ENCODE measurements at regions not wholly inside any gene's neighbourhood (a gene's known extent, or its start where the extent isn't known, plus 50 kb on each side); places are given as distances from the start of the nearest gene placed in this dataset.

DNA sequence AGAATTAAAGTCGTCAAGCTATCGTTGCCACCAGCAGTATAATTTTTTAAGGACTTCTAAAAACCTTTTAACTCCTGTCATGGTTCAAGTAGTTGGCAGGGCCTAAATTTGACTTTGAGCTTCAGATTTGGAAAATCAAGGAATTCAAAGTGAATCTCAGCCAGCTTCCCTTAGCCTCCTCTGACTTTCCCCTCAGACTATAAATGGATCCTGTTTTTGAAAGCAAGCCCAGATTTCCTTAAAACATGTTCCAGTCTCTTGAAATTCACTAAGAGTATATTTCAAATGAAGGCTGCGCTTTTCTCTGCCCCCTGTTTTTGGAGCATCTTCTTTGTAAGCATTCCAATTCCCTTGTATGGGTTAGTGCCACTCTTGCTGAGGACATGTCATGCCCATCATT lies 101.8 kb upstream of the CDH8 start:
- TF ChIP-seq CTCF (conservative IDR thresholded peaks at IDR 0.05; ENCODE audit: control insufficient read depth, insufficient read depth, low read depth, low read length): no peak
- no peak overlapping the region for H3K4me3 ChIP-seq (ENCODE audit: control insufficient read depth, low read depth, low read length)
- no peak for DNase-seq (ENCODE audit: low read depth)

- no peak overlapping the region for H3K4me3 ChIP-seq (ENCODE audit: control insufficient read depth, low read depth, low read length)
- no peak for DNase-seq (ENCODE audit: low read depth)
- no peak for TF ChIP-seq CTCF (conservative IDR thresholded peaks at IDR 0.05; ENCODE audit: control insufficient read depth, insufficient read depth, low read depth, low read length)
Measured at GRCh38 chr16:62135911-62136310, 99.7 kb upstream of the CDH8 start.

GRCh38 chr16:62135446-62135845 lies 99.2 kb upstream of the CDH8 start:
- no peak overlapping the region for H3K4me3 ChIP-seq (ENCODE audit: control insufficient read depth, low read depth, low read length)
- TF ChIP-seq CTCF (conservative IDR thresholded peaks at IDR 0.05; ENCODE audit: control insufficient read depth, insufficient read depth, low read depth, low read length): no peak
- DNase-seq (ENCODE audit: low read depth): no peak

GRCh38 chr16:62130101-62130500 lies 93.9 kb upstream of the CDH8 start:
- DNase-seq (ENCODE audit: low read depth): no peak
- no peak overlapping the region for H3K4me3 ChIP-seq (ENCODE audit: control insufficient read depth, low read depth, low read length)
- no peak for TF ChIP-seq CTCF (conservative IDR thresholded peaks at IDR 0.05; ENCODE audit: control insufficient read depth, insufficient read depth, low read depth, low read length)

DNA sequence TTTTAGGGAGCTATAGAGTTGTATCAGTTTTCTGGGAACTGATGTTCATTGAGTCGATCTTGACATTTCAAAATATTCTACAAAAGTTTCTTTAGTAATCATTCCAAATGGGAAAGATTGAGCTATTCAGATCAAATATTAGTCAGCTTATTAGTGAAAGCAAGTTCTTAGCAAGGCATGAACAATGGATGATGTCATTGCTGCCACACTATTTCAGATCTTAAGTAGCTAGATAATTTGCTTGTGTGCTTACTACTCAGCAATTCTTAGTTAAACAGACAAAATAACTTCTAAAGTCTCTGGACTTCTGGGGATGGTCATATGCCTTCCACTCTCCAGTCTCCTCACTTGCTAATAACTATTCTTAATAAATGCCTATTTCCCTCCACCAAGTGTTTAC lies 69.0 kb upstream of the CDH8 start:
- no peak overlapping the region for H3K4me3 ChIP-seq (ENCODE audit: control insufficient read depth, low read depth, low read length)

DNA sequence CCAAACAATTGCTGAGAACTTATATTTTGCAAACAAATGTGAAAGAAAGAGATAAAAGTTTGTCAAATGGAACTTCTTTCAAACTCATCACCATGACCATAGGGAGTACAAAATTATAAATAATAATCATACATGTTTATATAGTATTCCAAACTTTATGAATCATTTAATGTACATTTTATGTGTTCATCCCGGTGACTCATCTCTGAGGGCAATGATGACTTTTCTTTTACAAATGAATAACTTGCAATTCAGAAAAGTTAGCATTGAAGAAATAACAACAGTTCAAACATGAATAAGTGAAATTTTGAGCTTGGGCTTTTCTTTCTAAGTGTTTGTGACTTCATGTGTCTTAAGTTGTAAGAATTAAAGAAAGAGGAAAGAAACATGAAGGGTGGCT lies 66.3 kb upstream of the CDH8 start:
- no peak overlapping the region for H3K4me3 ChIP-seq (ENCODE audit: control insufficient read depth, low read depth, low read length)
- no peak for TF ChIP-seq CTCF (conservative IDR thresholded peaks at IDR 0.05; ENCODE audit: control insufficient read depth, insufficient read depth, low read depth, low read length)
- DNase-seq (ENCODE audit: low read depth): no peak

More for the DNA sequence above, 69.0 kb upstream of the CDH8 start:
- TF ChIP-seq CTCF (conservative IDR thresholded peaks at IDR 0.05; ENCODE audit: control insufficient read depth, insufficient read depth, low read depth, low read length): no peak
- DNase-seq (ENCODE audit: low read depth): no peak

DNA sequence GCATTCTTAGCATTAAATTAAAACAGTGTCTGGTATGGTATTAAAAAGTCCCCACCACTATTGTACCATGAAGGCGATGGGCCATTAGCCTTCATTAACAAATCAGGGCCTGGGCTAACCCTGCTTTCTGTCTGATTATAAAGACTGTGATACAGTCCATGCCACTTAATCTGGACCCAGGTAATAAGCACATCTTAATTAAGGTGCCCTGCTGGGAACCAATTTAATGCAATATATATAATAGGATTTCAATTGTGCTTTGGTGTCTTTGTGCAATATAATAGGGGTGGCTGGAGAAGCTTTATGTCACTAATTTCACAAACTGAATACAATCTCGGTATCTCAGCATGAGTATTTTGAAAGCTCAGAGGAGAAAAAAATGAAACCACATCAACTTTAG lies 64.4 kb upstream of the CDH8 start:
- DNase-seq (ENCODE audit: low read depth): no peak
- no peak overlapping the region for H3K4me3 ChIP-seq (ENCODE audit: control insufficient read depth, low read depth, low read length)
- no peak for TF ChIP-seq CTCF (conservative IDR thresholded peaks at IDR 0.05; ENCODE audit: control insufficient read depth, insufficient read depth, low read depth, low read length)
